GM23248 (cell line): ENCODE measurements at regions not wholly inside any gene's neighbourhood (a gene's known extent, or its start where the extent isn't known, plus 50 kb on each side); places are given as distances from the start of the nearest gene placed in this dataset.

ENCODE experiments used
- DNase-seq: peaks from one replicate; pipeline ENCODE4 v3.0.0-alpha.2; 2015
- H2AFZ ChIP-seq: fragments of 200-600 bp; sonication (generic); 2 replicates; pipeline ENCODE4 v1.6.1; 2016; ENCODE audit warnings: antibody characterized with exemption
- H3F3A ChIP-seq: fragments of 200-600 bp; sonication (generic); 2 replicates; pipeline ENCODE4 v1.6.1; 2016; ENCODE audit warnings: mild to moderate bottlenecking, antibody characterized with exemption, mixed run types; ENCODE audit not compliant: insufficient read depth
- H3K27ac ChIP-seq: fragments of 200-600 bp; sonication (generic); 2 replicates; pipeline ENCODE4 v1.5.1; 2016; ENCODE audit warnings: mild to moderate bottlenecking
- H3K27me3 ChIP-seq: fragments of 200-600 bp; sonication (generic); replicated peaks from 2 replicates; pipeline ENCODE4 v1.6.1; 2016; ENCODE audit warnings: mild to moderate bottlenecking; ENCODE audit not compliant: insufficient read depth
- H3K36me3 ChIP-seq: fragments of 200-600 bp; sonication (generic); 2 replicates; pipeline ENCODE4 v1.6.1; 2016; ENCODE audit warnings: low read depth, mild to moderate bottlenecking
- H3K4me1 ChIP-seq: fragments of 200-600 bp; sonication (generic); 2 replicates; pipeline ENCODE4 v1.6.1; 2016; ENCODE audit warnings: mild to moderate bottlenecking; ENCODE audit not compliant: insufficient read depth
- H3K4me2 ChIP-seq: fragments of 200-600 bp; sonication (generic); one replicate; pipeline ENCODE4 v1.6.1; 2016; ENCODE audit warnings: mild to moderate bottlenecking; ENCODE audit not compliant: unreplicated experiment
- H3K4me3 ChIP-seq: fragments of 200-600 bp; sonication (generic); 2 replicates; pipeline ENCODE4 v1.5.1; 2016; ENCODE audit warnings: mild to moderate bottlenecking
- H3K79me2 ChIP-seq: fragments of 200-600 bp; sonication (generic); 2 replicates; pipeline ENCODE4 v1.6.1; 2016; ENCODE audit warnings: mild to moderate bottlenecking; ENCODE audit not compliant: insufficient read depth
- H3K9ac ChIP-seq: fragments of 200-600 bp; sonication (generic); 2 replicates; pipeline ENCODE4 v1.6.1; 2016; ENCODE audit warnings: mild to moderate bottlenecking
- H3K9me2 ChIP-seq: fragments of 200-600 bp; sonication (generic); 2 replicates; pipeline ENCODE4 v1.6.1; 2016; ENCODE audit warnings: mixed run types, mild to moderate bottlenecking, moderate library complexity; ENCODE audit not compliant: insufficient read depth
- H3K9me3 ChIP-seq: fragments of 200-600 bp; sonication (generic); one replicate; pipeline ENCODE4 v1.6.1; 2017; ENCODE audit warnings: low read depth
- H4K20me1 ChIP-seq: fragments of 200-600 bp; sonication (generic); 2 replicates; pipeline ENCODE4 v1.6.0; 2016; ENCODE audit not compliant: insufficient read depth
- EZH2 ChIP-seq: fragments of 200-600 bp; sonication (generic); IDR thresholded peaks from 2 replicates; pipeline ENCODE4 v1.6.1; 2018; ENCODE audit warnings: antibody characterized with exemption, mild to moderate bottlenecking; ENCODE audit not compliant: insufficient read depth, poor library complexity, severe bottlenecking
- EZH2phosphoT487 ChIP-seq: fragments of 200-600 bp; sonication (generic); IDR thresholded peaks from 2 replicates; pipeline ENCODE4 v1.6.1; 2018; ENCODE audit warnings: antibody characterized with exemption, moderate library complexity, mild to moderate bottlenecking, low read depth; ENCODE audit not compliant: insufficient read depth
- WGBS, 2 experiments: methylation state at CpG; one replicate each; pipeline ENCODE4 v1.1.6; 2015 to 2017; ENCODE audit warnings: low lambda C conversion rate in 2 of 2, low coverage in 1 of 2; ENCODE audit errors: missing lambda C conversion rate in 2 of 2; 5-methylcytosine and 5-hydroxymethylcytosine counted together
- in situ Hi-C: fragments of 300-500 bp; cut with MboI; formaldehyde crosslinking; loops from 2 replicates; pipeline ENCODE4 v1.15.0; 2020

DNA sequence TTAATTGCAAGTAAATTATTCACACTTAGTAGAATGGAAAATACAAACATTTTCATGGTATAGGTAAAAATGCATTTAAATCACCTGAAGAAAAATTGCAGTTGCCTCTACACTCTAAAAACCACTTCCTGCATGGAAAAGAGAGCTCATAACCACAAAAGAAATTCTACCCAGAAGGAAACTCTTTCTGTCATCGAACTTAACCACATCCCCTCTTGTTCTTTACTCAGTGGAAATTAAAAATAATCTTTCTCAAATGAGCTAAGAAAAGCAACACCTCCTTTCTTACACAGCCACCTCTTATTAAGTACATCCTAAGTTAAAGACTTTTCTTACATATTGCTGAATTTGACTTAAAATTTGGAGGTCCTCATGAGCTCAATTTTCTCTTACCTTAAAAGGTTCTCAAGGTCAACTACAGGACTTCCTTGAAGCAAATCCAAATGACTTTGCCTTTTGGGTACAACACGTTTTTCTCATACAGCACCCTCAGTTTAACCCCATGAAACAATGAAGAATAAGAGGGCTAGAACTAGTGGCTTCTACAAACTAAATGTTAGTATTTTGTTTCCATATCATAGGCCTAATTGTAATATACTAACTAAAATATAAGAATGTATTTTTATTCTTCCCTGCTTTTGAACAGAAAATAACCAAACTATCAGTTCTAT, 109.1 kb upstream of the CRIM1 start:
- DNase-seq, result no peak
- no peaks in the 10 kb centered on the region for H4K20me1 ChIP-seq
- H3K9me3 ChIP-seq, result no peaks in the 10 kb centered on the region
- TF ChIP-seq EZH2phosphoT487 (no peak), EZH2 (no peak)
- H3K9me2 ChIP-seq, result no peaks in the 10 kb centered on the region
- H3K36me3 ChIP-seq, result no peaks in the 10 kb centered on the region
- H3K4me3 ChIP-seq, result no peak overlapping the region
- H2AFZ ChIP-seq, result no peak overlapping the region
- 6 to 9% methylated on average over 2 of the region's 2 CpGs for WGBS, 2 experiments
- H3F3A ChIP-seq, result no peaks in the 10 kb centered on the region
- H3K27ac ChIP-seq, result no peak overlapping the region
- no peaks in the 10 kb centered on the region for H3K79me2 ChIP-seq
- no peak overlapping the region for H3K4me2 ChIP-seq
- in situ Hi-C loops, result no loop called here
- H3K9ac ChIP-seq, result no peak overlapping the region
- H3K4me1 ChIP-seq, result no peaks in the 10 kb centered on the region
- peaks cover 14% of the 10 kb centered on the region; the same call in 1 of the 2 replicates for H3K27me3 ChIP-seq

DNA sequence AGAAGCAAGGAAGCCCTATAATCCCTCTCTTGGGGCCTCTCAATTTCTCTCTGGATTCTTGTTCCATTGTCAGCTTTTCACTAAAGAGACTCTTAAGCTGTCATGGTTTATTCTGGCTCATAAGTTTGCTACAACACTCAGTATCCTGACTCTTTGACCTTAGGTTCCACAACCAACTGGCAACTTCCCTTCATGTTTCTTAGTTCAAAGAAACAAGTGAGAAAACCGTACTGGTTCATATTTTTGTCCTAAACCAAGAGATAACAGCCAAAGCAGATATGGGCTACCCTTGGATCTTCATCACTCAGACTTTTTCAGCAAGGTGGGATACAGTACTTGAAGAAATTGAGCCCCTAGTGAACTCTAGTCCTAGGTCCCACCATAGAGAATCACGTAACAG, 109.9 kb upstream of the CRIM1 start:
- H4K20me1 ChIP-seq, result no peaks in the 10 kb centered on the region
- 7 to 10% methylated on average over 2 of the region's 2 CpGs for WGBS, 2 experiments
- H3F3A ChIP-seq, result no peaks in the 10 kb centered on the region
- H3K4me2 ChIP-seq, result no peak overlapping the region
- H3K36me3 ChIP-seq, result no peaks in the 10 kb centered on the region
- H3K27me3 ChIP-seq, result peaks cover 20% of the 10 kb centered on the region
- no peaks in the 10 kb centered on the region for H3K9me3 ChIP-seq
- no peak overlapping the region for H3K9ac ChIP-seq
- H3K4me3 ChIP-seq, result no peak overlapping the region
- H3K9me2 ChIP-seq, result no peaks in the 10 kb centered on the region
- no peak overlapping the region for H2AFZ ChIP-seq
- in situ Hi-C loops, result no loop called here
- H3K79me2 ChIP-seq, result no peaks in the 10 kb centered on the region
- DNase-seq, result no peak
- TF ChIP-seq EZH2phosphoT487 (no peak), EZH2 (no peak)
- no peak overlapping the region for H3K27ac ChIP-seq
- H3K4me1 ChIP-seq, result no peaks in the 10 kb centered on the region

DNA sequence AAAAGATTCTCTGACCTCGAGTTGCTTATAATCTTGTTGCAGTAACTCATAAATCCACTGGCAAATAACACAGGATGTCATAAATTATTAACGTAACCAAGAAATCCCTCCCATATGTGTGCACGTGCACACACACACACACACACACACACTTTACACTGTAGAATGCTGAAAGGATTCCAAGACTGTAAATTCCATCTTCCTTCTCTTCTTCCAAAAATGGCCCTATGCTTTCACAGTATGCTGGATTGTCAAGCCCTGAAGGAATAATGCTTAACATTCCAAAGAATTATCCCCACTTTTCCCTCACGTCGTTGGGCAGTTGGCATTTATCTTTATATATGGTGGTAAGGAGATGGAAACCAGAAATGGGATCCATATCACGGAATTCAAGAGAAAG, 117.5 kb upstream of the CRIM1 start:
- H3K9me3 ChIP-seq, result no peaks in the 10 kb centered on the region
- no peak for DNase-seq
- no peak overlapping the region for H3K9ac ChIP-seq
- in situ Hi-C loops, result no loop called here
- H3K36me3 ChIP-seq, result no peaks in the 10 kb centered on the region
- H3K79me2 ChIP-seq, result no peaks in the 10 kb centered on the region
- H3K9me2 ChIP-seq, result no peaks in the 10 kb centered on the region
- H3F3A ChIP-seq, result no peaks in the 10 kb centered on the region
- H3K27me3 ChIP-seq, result peaks cover 18% of the 10 kb centered on the region
- H4K20me1 ChIP-seq, result no peaks in the 10 kb centered on the region
- H3K4me2 ChIP-seq, result no peak overlapping the region
- no peak overlapping the region for H2AFZ ChIP-seq
- WGBS, 2 experiments, result 23 to 26% methylated on average over 6 of the region's 6 CpGs
- no peaks in the 10 kb centered on the region for H3K4me1 ChIP-seq
- H3K27ac ChIP-seq, result no peak overlapping the region
- H3K4me3 ChIP-seq, result no peak overlapping the region
- no peak for TF ChIP-seq EZH2phosphoT487
- no peak for TF ChIP-seq EZH2

DNA sequence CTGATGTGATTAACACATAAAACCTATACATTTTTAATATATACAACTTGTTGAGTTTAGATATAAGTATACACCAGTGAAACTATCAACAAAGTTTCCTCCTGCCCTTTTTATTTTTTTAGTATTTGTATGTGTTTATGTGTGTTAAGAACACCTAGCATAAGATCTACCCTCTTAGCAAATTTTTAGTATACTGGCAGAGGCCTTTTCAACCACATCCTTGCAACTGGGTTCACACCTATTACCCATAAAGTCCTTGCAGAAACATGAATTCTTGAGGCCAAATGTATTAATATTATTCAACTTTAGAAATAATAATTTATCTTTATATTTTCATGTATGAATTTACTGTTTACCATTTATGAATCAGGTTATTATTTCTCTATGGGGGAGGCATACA, 119.7 kb upstream of the CRIM1 start:
- Histone ChIP-seq H3F3A (no peaks in the 10 kb centered on the region), H3K4me1 (no peaks in the 10 kb centered on the region), H3K9ac (no peak overlapping the region), H3K27ac (no peak overlapping the region), H3K36me3 (no peaks in the 10 kb centered on the region), H3K9me3 (no peaks in the 10 kb centered on the region), H3K27me3 (no peaks in the 10 kb centered on the region; the same call in 1 of the 2 replicates), H3K79me2 (no peaks in the 10 kb centered on the region), H3K9me2 (no peaks in the 10 kb centered on the region), H3K4me2 (no peak overlapping the region), H3K4me3 (no peak overlapping the region), H2AFZ (no peak overlapping the region), H4K20me1 (no peaks in the 10 kb centered on the region)
- TF ChIP-seq EZH2 (no peak), EZH2phosphoT487 (no peak)
- in situ Hi-C loops, result no loop called here
- DNase-seq, result no peak

DNA sequence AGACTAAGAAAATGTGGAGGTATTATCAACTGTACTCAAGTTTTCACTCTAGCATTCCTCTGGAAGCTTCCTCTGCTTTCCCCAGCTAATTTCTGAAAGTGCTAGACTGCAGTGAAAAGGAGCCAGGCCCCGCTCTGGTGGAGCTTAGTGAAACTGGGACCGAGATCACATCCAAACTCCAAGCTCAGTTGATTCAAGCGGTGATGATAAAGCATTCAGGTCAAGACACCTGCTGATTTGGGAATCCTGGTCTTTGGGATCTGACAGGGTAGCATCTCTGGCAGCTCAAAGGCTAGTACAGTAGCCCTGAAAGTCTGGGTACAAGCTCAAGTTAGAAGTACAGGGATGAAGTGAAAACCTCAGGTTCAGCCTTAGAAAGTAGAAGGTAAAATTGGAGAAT, 120.2 kb upstream of the CRIM1 start:
- DNase-seq, result no peak
- Histone ChIP-seq H3K9me3 (no peaks in the 10 kb centered on the region), H3K4me1 (no peaks in the 10 kb centered on the region), H3K27me3 (no peaks in the 10 kb centered on the region), H3K9me2 (no peaks in the 10 kb centered on the region), H3K27ac (no peak overlapping the region), H3K4me3 (no peak overlapping the region), H3K36me3 (no peaks in the 10 kb centered on the region), H4K20me1 (no peaks in the 10 kb centered on the region), H3K9ac (no peak overlapping the region), H3K79me2 (no peaks in the 10 kb centered on the region), H3K4me2 (no peak overlapping the region), H3F3A (no peaks in the 10 kb centered on the region), H2AFZ (no peak overlapping the region)
- TF ChIP-seq EZH2phosphoT487 (no peak), EZH2 (no peak)
- in situ Hi-C loops, result no loop called here
- WGBS, 2 experiments, result 34 to 39% methylated on average over 3 of the region's 3 CpGs
